Trophoblast cell (in vitro differentiated cells and primary cell): ENCODE measurements at regions not wholly inside any gene's neighbourhood (a gene's known extent, or its start where the extent isn't known, plus 50 kb on each side); places are given as distances from the start of the nearest gene placed in this dataset.
A peak's percentile ranks its signal among the peaks of the same experiment; 100 is the strongest.

ENCODE experiments used
- DNase-seq, 2 donors: peaks; one replicate each; pipeline ENCODE4 v3.0.0-alpha.2; 2016
- H2AFZ ChIP-seq: 2 replicates; pipeline ENCODE4 v1.6.1; 2013; ENCODE audit warnings: low read length, moderate library complexity, mild to moderate bottlenecking; ENCODE audit not compliant: insufficient read depth, poor library complexity
- H2AK5ac ChIP-seq: 2 replicates; pipeline ENCODE4 v1.6.1; 2013; ENCODE audit warnings: mild to moderate bottlenecking, low read length
- H2BK120ac ChIP-seq: 2 replicates; pipeline ENCODE4 v1.6.1; 2013; ENCODE audit warnings: low read length, mild to moderate bottlenecking, moderate library complexity; ENCODE audit not compliant: insufficient read depth, poor library complexity
- H2BK12ac ChIP-seq: 2 replicates; pipeline ENCODE4 v1.6.1; 2013; ENCODE audit warnings: mild to moderate bottlenecking, low read length, moderate library complexity
- H2BK5ac ChIP-seq: 2 replicates; pipeline ENCODE4 v1.6.1; 2013; ENCODE audit warnings: low read length, low read depth, moderate library complexity, mild to moderate bottlenecking; ENCODE audit not compliant: poor library complexity
- H3K14ac ChIP-seq: 2 replicates; pipeline ENCODE4 v1.6.1; 2013; ENCODE audit warnings: mild to moderate bottlenecking, low read length
- H3K18ac ChIP-seq: 2 replicates; pipeline ENCODE4 v1.6.1; 2013; ENCODE audit warnings: mild to moderate bottlenecking, low read length
- H3K23ac ChIP-seq: 2 replicates; pipeline ENCODE4 v1.6.1; 2013; ENCODE audit warnings: low read length
- H3K27ac ChIP-seq: 2 replicates; pipeline ENCODE4 v1.5.1; 2013; ENCODE audit warnings: low read depth, mild to moderate bottlenecking, inconsistent platforms, low read length, moderate library complexity
- H3K27me3 ChIP-seq: 2 replicates; pipeline ENCODE4 v1.6.1; 2013; ENCODE audit warnings: inconsistent platforms, mild to moderate bottlenecking, low read length, moderate library complexity; ENCODE audit not compliant: insufficient read depth
- H3K36me3 ChIP-seq, 2 experiments: 1 replicate in 1 of 2; 2 replicates in 1 of 2; pipeline ENCODE4 v1.6.1; 2013; ENCODE audit warnings: low read length in 2 of 2, mild to moderate bottlenecking in 2 of 2, moderate library complexity in 1 of 2; ENCODE audit not compliant: insufficient read depth in 2 of 2, control insufficient read depth in 1 of 2
- H3K4ac ChIP-seq: 2 replicates; pipeline ENCODE4 v1.6.1; 2013; ENCODE audit warnings: low read depth, mild to moderate bottlenecking, low read length, moderate library complexity
- H3K4me1 ChIP-seq, 2 experiments: 1 replicate in 1 of 2; 2 replicates in 1 of 2; pipeline ENCODE4 v1.6.1; 2013; ENCODE audit warnings: low read length in 2 of 2, mild to moderate bottlenecking in 2 of 2, moderate library complexity in 1 of 2; ENCODE audit not compliant: insufficient read depth in 2 of 2, control insufficient read depth in 1 of 2
- H3K4me2 ChIP-seq: 2 replicates; pipeline ENCODE4 v1.6.1; 2013; ENCODE audit warnings: inconsistent platforms, mild to moderate bottlenecking, low read length, moderate library complexity
- H3K4me3 ChIP-seq: 2 replicates; pipeline ENCODE4 v1.5.1; 2013; ENCODE audit warnings: mild to moderate bottlenecking, low read depth, low read length, inconsistent platforms
- H3K79me1 ChIP-seq: one replicate; pipeline ENCODE4 v1.6.1; 2013; ENCODE audit warnings: low read length
- H3K79me2 ChIP-seq: 2 replicates; pipeline ENCODE4 v1.6.1; 2013; ENCODE audit warnings: low read length, mild to moderate bottlenecking; ENCODE audit not compliant: control insufficient read depth, insufficient read depth, poor library complexity
- H3K9ac ChIP-seq: 2 replicates; pipeline ENCODE4 v1.6.1; 2013; ENCODE audit warnings: mild to moderate bottlenecking, low read length
- H3K9me3 ChIP-seq: 2 replicates; pipeline ENCODE4 v1.6.1; 2013; ENCODE audit warnings: low read depth, mild to moderate bottlenecking, control low read depth, inconsistent platforms, low read length; ENCODE audit not compliant: insufficient read depth
- H4K12ac ChIP-seq: 2 replicates; pipeline ENCODE4 v1.6.1; 2013; ENCODE audit warnings: low read depth, mild to moderate bottlenecking, low read length, moderate library complexity
- H4K8ac ChIP-seq: 2 replicates; pipeline ENCODE4 v1.6.1; 2013; ENCODE audit warnings: low read depth, mild to moderate bottlenecking, low read length, moderate library complexity
- H4K91ac ChIP-seq: one replicate; pipeline ENCODE4 v1.6.1; 2013; ENCODE audit warnings: low read depth, mild to moderate bottlenecking, low read length, moderate library complexity
- WGBS: extraction: QIAGEN DNeasy Blood & Tissue Kit; methylation state at CpG from one replicate; pipeline ENCODE4 v1.1.7; 2013; ENCODE audit warnings: missing lambda C conversion rate; ENCODE audit not compliant: insufficient read length, insufficient coverage; ENCODE audit errors: extremely low coverage; 5-methylcytosine and 5-hydroxymethylcytosine counted together

DNA sequence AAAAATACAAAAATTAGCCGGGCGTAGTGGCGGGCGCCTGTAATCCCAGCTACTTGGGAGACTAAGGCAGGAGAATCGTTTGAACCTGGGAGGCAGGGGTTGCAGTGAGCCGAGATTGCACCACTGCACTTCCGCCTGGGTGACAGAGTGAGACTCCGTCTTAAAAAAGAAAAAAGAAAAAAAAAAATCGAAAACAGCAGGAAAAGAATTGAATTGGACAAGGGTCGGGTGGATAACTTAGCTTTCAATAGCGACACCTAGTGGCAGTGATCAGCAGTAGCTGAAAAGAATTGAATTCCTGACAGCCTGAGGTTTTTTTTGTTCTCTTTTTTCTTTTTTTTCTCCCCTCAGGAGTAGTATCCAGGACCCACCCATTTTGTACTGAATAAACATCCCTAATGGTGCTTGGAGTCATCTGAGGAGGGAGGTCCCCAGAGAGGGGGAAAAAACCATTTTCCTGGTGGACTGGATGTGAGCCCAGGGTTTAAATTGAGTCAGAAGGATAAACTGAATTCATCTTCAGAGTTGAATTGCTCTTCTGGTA, 55.1 kb downstream of the CYCS start:
- no peak overlapping the region for H3K14ac ChIP-seq
- H2AFZ ChIP-seq = no peak overlapping the region
- no peaks in the 10 kb centered on the region for H3K36me3 ChIP-seq
- no peak overlapping the region for H3K18ac ChIP-seq
- H3K4me1 ChIP-seq = no peaks in the 10 kb centered on the region
- no peak overlapping the region for H2BK5ac ChIP-seq
- no peaks in the 10 kb centered on the region for H3K79me2 ChIP-seq
- H2BK12ac ChIP-seq = peak overlapping the region; percentile 31
- no peak overlapping the region for H4K8ac ChIP-seq
- H3K4ac ChIP-seq = no peak overlapping the region
- no peak overlapping the region for H3K9ac ChIP-seq
- no peak overlapping the region for H3K27ac ChIP-seq
- no peak overlapping the region for H4K91ac ChIP-seq
- H3K9me3 ChIP-seq = no peaks in the 10 kb centered on the region
- H4K12ac ChIP-seq = no peak overlapping the region
- peak; percentile 44 to 86 for DNase-seq
- no CpG with 5 or more reads among the region's 11 CpGs for WGBS
- H3K4me3 ChIP-seq = no peak overlapping the region
- no peaks in the 10 kb centered on the region for H3K27me3 ChIP-seq
- H2BK120ac ChIP-seq = no peak overlapping the region
- H3K4me2 ChIP-seq = no peak overlapping the region
- no peaks in the 10 kb centered on the region for H3K79me1 ChIP-seq
- H2AK5ac ChIP-seq = no peak overlapping the region
- no peak overlapping the region for H3K23ac ChIP-seq

DNA sequence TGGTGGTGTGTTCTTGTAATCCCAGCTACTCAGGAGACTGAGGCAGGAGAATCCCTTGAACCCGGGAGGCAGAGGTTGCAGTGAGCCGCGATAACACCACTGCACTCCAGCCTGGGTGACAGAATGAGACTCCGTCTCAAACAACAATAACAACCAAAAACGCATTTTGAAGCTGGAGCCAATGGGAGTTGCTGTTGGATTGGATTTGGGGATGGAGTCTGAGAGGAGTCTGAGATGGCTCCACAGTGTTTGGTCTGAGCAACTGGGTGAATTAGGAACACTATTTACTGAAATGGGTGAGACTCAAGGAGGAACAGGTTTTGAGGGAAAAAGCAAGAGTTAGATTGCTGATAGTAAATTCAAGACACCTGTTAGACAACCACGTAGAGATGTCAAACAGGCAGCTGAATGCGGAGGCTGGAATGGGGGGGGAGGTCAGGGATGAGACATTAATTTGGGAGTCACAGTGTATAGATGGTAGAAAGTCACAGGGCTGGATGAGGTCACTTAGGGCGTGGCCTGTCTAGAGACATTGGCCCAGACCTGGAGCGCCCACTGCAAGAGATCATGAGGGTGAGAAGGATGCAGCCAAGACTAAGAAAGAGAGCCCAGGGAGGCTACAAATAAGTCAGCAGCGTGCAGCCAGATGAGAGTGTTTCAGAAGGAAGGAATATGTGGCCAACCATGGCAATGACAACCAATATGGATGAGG, 56.4 kb downstream of the CYCS start:
- H2BK5ac ChIP-seq = no peak overlapping the region
- H4K91ac ChIP-seq = no peak overlapping the region
- H2AFZ ChIP-seq = no peak overlapping the region
- H3K9ac ChIP-seq = no peak overlapping the region
- H4K12ac ChIP-seq = no peak overlapping the region
- no peak overlapping the region for H4K8ac ChIP-seq
- no peak overlapping the region for H3K4me3 ChIP-seq
- H3K9me3 ChIP-seq = no peaks in the 10 kb centered on the region
- H3K23ac ChIP-seq = no peak overlapping the region
- DNase-seq = peak; percentile 15 to 26
- H3K4me1 ChIP-seq = no peaks in the 10 kb centered on the region
- no peaks in the 10 kb centered on the region for H3K79me2 ChIP-seq
- no peak overlapping the region for H2BK12ac ChIP-seq
- no peak overlapping the region for H2BK120ac ChIP-seq
- H3K4ac ChIP-seq = no peak overlapping the region
- H3K36me3 ChIP-seq = no peaks in the 10 kb centered on the region
- no peaks in the 10 kb centered on the region for H3K27me3 ChIP-seq
- H3K27ac ChIP-seq = no peak overlapping the region
- H3K4me2 ChIP-seq = no peak overlapping the region
- H2AK5ac ChIP-seq = no peak overlapping the region
- H3K14ac ChIP-seq = no peak overlapping the region
- WGBS = no CpG with 5 or more reads among the region's 10 CpGs
- no peak overlapping the region for H3K18ac ChIP-seq
- no peaks in the 10 kb centered on the region for H3K79me1 ChIP-seq

DNA sequence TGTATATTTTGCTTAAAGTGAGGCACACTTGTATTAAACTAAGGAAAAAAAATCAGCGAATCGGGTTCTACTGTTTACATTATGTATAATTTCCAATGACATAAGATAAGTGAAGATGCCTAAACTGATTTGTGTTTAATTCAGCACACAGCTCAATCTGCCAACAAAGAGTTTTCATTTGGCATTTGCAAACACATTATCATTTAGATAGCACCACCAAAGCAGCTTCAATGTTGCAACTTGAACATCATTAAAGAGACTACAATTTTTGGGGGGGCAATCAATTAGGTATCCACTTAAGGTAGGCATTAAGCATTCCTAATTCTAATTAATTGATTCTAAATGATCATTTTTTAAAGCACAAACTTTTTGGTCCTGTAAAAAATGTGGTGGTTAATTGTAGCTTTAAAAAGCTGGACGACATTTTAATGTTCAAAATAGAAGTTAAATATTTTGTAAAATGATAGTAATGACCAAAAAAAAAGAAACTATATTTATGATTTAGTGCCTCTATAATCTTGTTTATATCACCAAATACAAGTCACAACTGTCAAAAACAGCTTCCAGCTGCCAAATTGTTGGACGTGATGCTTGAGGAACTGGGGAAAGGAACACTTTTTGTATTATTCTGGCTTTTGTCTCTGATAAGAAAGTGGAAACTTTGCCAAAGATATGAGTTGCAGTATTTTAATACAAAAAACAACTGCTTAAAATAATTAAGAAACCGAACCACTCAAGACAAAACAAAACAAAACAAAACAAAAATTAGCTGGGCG, 57.1 kb downstream of the CYCS start:
- Histone ChIP-seq H4K91ac (no peak overlapping the region), H4K12ac (no peak overlapping the region), H2AFZ (no peak overlapping the region), H3K4me1 (no peaks in the 10 kb centered on the region), H4K8ac (no peak overlapping the region), H2AK5ac (no peak overlapping the region), H3K4me2 (no peak overlapping the region), H3K79me1 (no peaks in the 10 kb centered on the region), H3K27ac (no peak overlapping the region), H2BK120ac (no peak overlapping the region), H2BK12ac (no peak overlapping the region), H3K27me3 (no peaks in the 10 kb centered on the region), H3K9me3 (no peaks in the 10 kb centered on the region), H3K36me3 (no peaks in the 10 kb centered on the region), H3K79me2 (no peaks in the 10 kb centered on the region), H3K4ac (no peak overlapping the region), H3K14ac (no peak overlapping the region), H3K4me3 (no peak overlapping the region), H3K23ac (no peak overlapping the region), H3K9ac (no peak overlapping the region), H2BK5ac (no peak overlapping the region), H3K18ac (no peak overlapping the region)
- no CpG with 5 or more reads among the region's 6 CpGs for WGBS
- DNase-seq = no peak

DNA sequence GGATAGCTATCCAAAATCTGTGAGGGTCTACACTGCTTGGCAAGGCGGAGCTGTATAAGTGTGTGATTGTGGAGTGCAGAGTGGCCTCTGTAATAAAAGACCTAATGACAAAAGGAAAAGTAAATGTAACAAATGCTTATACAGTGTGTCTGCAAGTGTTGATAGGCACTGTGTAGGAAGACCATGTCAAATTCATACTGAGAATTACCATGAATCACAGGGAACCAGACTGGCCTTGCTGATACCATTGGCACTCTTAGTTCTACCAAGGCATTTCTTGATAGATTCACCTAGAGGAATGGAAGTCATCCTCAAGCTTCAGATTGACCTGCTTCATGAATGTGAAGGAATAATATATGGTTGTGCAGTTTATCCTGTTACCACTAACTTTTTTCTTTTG, 58.8 kb downstream of the CYCS start:
- Histone ChIP-seq H2AFZ (no peak overlapping the region), H2AK5ac (no peak overlapping the region), H3K4me1 (no peaks in the 10 kb centered on the region), H2BK12ac (no peak overlapping the region), H3K27ac (no peak overlapping the region), H4K91ac (no peak overlapping the region), H2BK5ac (no peak overlapping the region), H3K27me3 (no peaks in the 10 kb centered on the region), H3K79me2 (no peaks in the 10 kb centered on the region), H3K4ac (no peak overlapping the region), H3K36me3 (no peaks in the 10 kb centered on the region), H3K9me3 (no peaks in the 10 kb centered on the region), H3K4me2 (no peak overlapping the region), H3K79me1 (no peaks in the 10 kb centered on the region), H4K12ac (no peak overlapping the region), H3K9ac (no peak overlapping the region), H3K4me3 (no peak overlapping the region), H4K8ac (no peak overlapping the region), H3K18ac (no peak overlapping the region), H3K14ac (no peak overlapping the region), H3K23ac (no peak overlapping the region), H2BK120ac (no peak overlapping the region)
- no CpG with 5 or more reads among the region's 1 CpG for WGBS
- no peak for DNase-seq
